ENCODE measurements at regions not wholly inside any gene's neighbourhood (a gene's known extent, or its start where the extent isn't known, plus 50 kb on each side); places are given as distances from the start of the nearest gene placed in this dataset.

DNA sequence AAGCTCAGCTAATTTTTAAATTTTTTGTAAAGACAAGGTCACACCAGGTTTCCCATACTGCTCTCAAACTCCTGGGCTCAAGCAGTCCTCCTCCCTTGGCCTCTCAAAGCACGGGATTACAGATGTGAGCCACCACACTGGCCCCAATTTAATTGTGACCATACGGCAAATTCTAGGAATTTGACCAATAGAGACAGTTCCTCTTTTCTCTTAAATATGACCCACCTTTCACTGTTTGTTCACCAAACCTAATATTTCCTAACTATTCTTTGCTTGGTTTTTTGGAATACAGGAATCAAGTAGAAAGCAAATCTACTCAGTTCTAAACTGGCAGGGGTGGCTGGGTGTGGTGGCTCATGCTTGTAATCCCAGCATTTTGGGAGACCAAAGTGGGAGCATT is 264.0 kb downstream of the SHQ1 start:
- no peaks in the 10 kb centered on the region for H3K4me1 ChIP-seq (ENCODE audit: low read length)
- DNase-seq, result no peak
- no peak overlapping the region for H3K9ac ChIP-seq (ENCODE audit: low read length)
- no peaks in the 10 kb centered on the region for H3K9me2 ChIP-seq (replicated peaks; ENCODE audit: insufficient read depth, low read length)
- H4K20me1 ChIP-seq (ENCODE audit: insufficient read depth, low read length), result no peaks in the 10 kb centered on the region
- no peaks in the 10 kb centered on the region for H3K79me2 ChIP-seq (ENCODE audit: low read length)
- H3F3A ChIP-seq (ENCODE audit: insufficient read depth, low read length), result no peaks in the 10 kb centered on the region
- no peak overlapping the region for H3K27ac ChIP-seq (ENCODE audit: low read length)
- no peaks in the 10 kb centered on the region for H3K9me3 ChIP-seq (replicated peaks; ENCODE audit: insufficient read depth, low read length)
- H3K4me2 ChIP-seq (ENCODE audit: low read depth, low read length), result no peak overlapping the region
- H2AFZ ChIP-seq (ENCODE audit: low read length), result no peak overlapping the region
- TF ChIP-seq, protein P1, sequence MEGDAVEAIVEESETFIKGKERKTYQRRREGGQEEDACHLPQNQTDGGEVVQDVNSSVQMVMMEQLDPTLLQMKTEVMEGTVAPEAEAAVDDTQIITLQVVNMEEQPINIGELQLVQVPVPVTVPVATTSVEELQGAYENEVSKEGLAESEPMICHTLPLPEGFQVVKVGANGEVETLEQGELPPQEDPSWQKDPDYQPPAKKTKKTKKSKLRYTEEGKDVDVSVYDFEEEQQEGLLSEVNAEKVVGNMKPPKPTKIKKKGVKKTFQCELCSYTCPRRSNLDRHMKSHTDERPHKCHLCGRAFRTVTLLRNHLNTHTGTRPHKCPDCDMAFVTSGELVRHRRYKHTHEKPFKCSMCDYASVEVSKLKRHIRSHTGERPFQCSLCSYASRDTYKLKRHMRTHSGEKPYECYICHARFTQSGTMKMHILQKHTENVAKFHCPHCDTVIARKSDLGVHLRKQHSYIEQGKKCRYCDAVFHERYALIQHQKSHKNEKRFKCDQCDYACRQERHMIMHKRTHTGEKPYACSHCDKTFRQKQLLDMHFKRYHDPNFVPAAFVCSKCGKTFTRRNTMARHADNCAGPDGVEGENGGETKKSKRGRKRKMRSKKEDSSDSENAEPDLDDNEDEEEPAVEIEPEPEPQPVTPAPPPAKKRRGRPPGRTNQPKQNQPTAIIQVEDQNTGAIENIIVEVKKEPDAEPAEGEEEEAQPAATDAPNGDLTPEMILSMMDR (IDR thresholded peaks at IDR 0.05; ENCODE audit: low read length), result no peak
- TF ChIP-seq EZH2 (optimal IDR thresholded peaks at IDR 0.05; ENCODE audit: low read depth, low read length), result no peak
- TF ChIP-seq EZH2phosphoT487 (IDR thresholded peaks at IDR 0.05; ENCODE audit: low read length), result no peak
- H3K36me3 ChIP-seq (replicated peaks; ENCODE audit: insufficient read depth, low read length), result no peaks in the 10 kb centered on the region
- no peaks in the 10 kb centered on the region for H3K27me3 ChIP-seq (replicated peaks; ENCODE audit: insufficient read depth, low read length)
- H3K4me3 ChIP-seq (ENCODE audit: low read length), result no peak overlapping the region

GRCh38 chr3:72582963-72583362 is 265.3 kb downstream of the SHQ1 start:
- Histone ChIP-seq H3F3A (ENCODE audit: insufficient read depth, low read length) (no peaks in the 10 kb centered on the region), H3K9me2 (replicated peaks; ENCODE audit: insufficient read depth, low read length) (no peaks in the 10 kb centered on the region), H3K9ac (ENCODE audit: low read length) (no peak overlapping the region), H3K27me3 (replicated peaks; ENCODE audit: insufficient read depth, low read length) (no peaks in the 10 kb centered on the region), H3K27ac (ENCODE audit: low read length) (no peak overlapping the region), H3K36me3 (replicated peaks; ENCODE audit: insufficient read depth, low read length) (no peaks in the 10 kb centered on the region), H4K20me1 (ENCODE audit: insufficient read depth, low read length) (no peaks in the 10 kb centered on the region), H3K79me2 (ENCODE audit: low read length) (no peaks in the 10 kb centered on the region), H3K9me3 (replicated peaks; ENCODE audit: insufficient read depth, low read length) (no peaks in the 10 kb centered on the region), H3K4me1 (ENCODE audit: low read length) (no peaks in the 10 kb centered on the region), H3K4me3 (ENCODE audit: low read length) (no peak overlapping the region), H2AFZ (ENCODE audit: low read length) (no peak overlapping the region), H3K4me2 (ENCODE audit: low read depth, low read length) (no peak overlapping the region)
- no peak for DNase-seq
- TF ChIP-seq EZH2 (optimal IDR thresholded peaks at IDR 0.05; ENCODE audit: low read depth, low read length) (no peak), EZH2phosphoT487 (IDR thresholded peaks at IDR 0.05; ENCODE audit: low read length) (no peak)
- TF ChIP-seq, protein P1 (IDR thresholded peaks at IDR 0.05; ENCODE audit: low read length), result no peak

DNA sequence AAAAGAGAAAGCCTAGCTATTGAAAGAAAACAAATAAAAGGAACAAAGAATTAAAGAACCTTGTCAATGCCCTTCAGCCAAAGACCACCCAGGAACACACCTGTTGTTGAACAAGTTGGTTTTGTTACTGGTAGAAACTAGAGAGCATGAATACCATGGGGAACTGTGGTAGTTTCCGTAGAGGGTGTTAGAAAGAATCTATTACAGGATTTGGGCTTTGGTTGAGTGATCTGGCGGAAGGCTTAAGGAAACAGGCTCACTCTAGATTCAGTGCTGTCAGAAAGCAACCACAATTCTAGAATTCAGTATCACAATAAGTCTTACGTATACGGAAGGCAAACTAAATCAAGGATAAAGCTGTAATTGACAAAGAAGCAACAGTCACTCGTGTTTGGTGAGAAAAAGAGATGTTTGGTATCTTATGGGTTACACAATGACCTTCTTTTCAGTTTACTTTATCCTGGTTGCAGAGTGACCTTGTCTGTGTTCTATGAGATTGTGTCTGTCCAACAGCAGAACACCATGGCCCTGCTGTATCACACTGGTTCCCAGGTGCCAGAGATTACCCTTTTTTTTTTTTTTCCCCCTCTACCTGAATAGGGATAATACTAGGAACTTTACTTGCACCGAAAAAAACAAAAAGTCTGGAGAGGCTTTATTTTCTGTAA is 265.9 kb downstream of the SHQ1 start:
- H3K9me3 ChIP-seq (replicated peaks; ENCODE audit: insufficient read depth, low read length), result no peaks in the 10 kb centered on the region
- no peaks in the 10 kb centered on the region for H3K4me1 ChIP-seq (ENCODE audit: low read length)
- no peaks in the 10 kb centered on the region for H4K20me1 ChIP-seq (ENCODE audit: insufficient read depth, low read length)
- TF ChIP-seq EZH2phosphoT487 (IDR thresholded peaks at IDR 0.05; ENCODE audit: low read length) (no peak), EZH2 (optimal IDR thresholded peaks at IDR 0.05; ENCODE audit: low read depth, low read length) (no peak)
- TF ChIP-seq, protein P1 (IDR thresholded peaks at IDR 0.05; ENCODE audit: low read length), result no peak
- no peaks in the 10 kb centered on the region for H3K79me2 ChIP-seq (ENCODE audit: low read length)
- H3K4me2 ChIP-seq (ENCODE audit: low read depth, low read length), result no peak overlapping the region
- no peak overlapping the region for H3K27ac ChIP-seq (ENCODE audit: low read length)
- DNase-seq, result no peak
- no peak overlapping the region for H3K9ac ChIP-seq (ENCODE audit: low read length)
- H3K36me3 ChIP-seq (replicated peaks; ENCODE audit: insufficient read depth, low read length), result no peaks in the 10 kb centered on the region
- H3K4me3 ChIP-seq (ENCODE audit: low read length), result no peak overlapping the region
- H3K27me3 ChIP-seq (replicated peaks; ENCODE audit: insufficient read depth, low read length), result no peaks in the 10 kb centered on the region
- no peaks in the 10 kb centered on the region for H3K9me2 ChIP-seq (replicated peaks; ENCODE audit: insufficient read depth, low read length)
- H3F3A ChIP-seq (ENCODE audit: insufficient read depth, low read length), result no peaks in the 10 kb centered on the region
- H2AFZ ChIP-seq (ENCODE audit: low read length), result no peak overlapping the region
